ENCODE measurements at regions not wholly inside any gene's neighbourhood (a gene's known extent, or its start where the extent isn't known, plus 50 kb on each side); places are given as distances from the start of the nearest gene placed in this dataset.
"Not testable (repeated sequence)": the region's sequence is repeated elsewhere in the genome, so short reads cannot be mapped to it uniquely, and the experiment has no call there.

DNA sequence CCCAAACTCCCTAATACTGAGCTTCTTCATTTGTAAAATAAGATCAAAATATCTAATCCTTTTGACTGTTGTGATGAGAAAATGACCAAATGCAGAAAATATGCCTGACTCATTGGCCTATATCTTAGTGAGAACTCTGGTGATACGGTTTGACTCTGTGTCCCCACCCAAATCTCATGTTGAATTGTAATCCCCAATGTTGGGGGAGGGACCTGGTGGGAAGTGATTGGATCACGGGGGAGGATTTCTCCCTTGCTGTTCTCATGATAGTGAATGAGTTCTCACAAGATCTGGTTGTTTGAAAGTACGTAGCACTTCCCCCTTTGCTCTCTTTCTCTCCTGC is 131.4 kb downstream of the ASB7 start:
- 45 to 61% methylated on average over 3 of the region's 3 CpGs for WGBS, 2 donors
- H3K27ac ChIP-seq (ENCODE audit: low read depth in 2 of 2, low read length in 1 of 2); H3K4me3 ChIP-seq (ENCODE audit: low read depth in 1 of 2, low read length in 2 of 2); H3K9me3 ChIP-seq (ENCODE audit: control insufficient read depth in 2 of 2, insufficient read depth in 1 of 2, low read depth in 1 of 2, low read length in 1 of 2); H3K36me3 ChIP-seq (ENCODE audit: control insufficient read depth in 2 of 2, insufficient read depth in 2 of 2, low read length in 1 of 2); H3K27me3 ChIP-seq (ENCODE audit: control insufficient read depth in 1 of 2, insufficient read depth in 2 of 2, low read length in 2 of 2); H3K4me1 ChIP-seq (ENCODE audit: control insufficient read depth in 2 of 2, insufficient read depth in 2 of 2, low read length in 1 of 2): not testable (repeated sequence)

DNA sequence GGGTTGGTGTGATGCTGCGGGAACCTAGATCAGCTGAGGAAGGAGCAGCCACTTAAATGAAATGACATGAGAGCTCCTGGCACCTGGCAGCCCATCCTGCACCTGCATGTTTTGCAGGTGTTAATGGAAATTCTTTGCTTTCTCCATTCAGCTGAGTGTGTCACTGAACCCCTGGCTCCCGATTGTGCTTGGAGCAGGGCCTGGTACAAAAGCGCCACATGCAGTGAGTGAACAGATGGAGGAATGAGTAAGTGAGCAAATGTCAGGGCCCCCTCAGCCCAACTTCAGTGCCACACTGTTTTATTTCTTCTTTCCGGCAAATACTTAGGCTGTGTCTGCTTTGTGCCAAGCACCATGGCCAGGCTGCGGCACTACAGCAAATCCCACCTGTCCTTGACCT is 132.2 kb downstream of the ASB7 start:
- Histone ChIP-seq H3K9me3 (ENCODE audit: control insufficient read depth in 2 of 2, insufficient read depth in 1 of 2, low read depth in 1 of 2, low read length in 1 of 2) (no peaks in the 10 kb centered on the region), H3K4me1 (ENCODE audit: control insufficient read depth in 2 of 2, insufficient read depth in 2 of 2, low read length in 1 of 2) (peaks cover 2% of the 10 kb centered on the region in 2 donors)
- 92% methylated on average over 5 of the region's 5 CpGs for WGBS, 2 donors

DNA sequence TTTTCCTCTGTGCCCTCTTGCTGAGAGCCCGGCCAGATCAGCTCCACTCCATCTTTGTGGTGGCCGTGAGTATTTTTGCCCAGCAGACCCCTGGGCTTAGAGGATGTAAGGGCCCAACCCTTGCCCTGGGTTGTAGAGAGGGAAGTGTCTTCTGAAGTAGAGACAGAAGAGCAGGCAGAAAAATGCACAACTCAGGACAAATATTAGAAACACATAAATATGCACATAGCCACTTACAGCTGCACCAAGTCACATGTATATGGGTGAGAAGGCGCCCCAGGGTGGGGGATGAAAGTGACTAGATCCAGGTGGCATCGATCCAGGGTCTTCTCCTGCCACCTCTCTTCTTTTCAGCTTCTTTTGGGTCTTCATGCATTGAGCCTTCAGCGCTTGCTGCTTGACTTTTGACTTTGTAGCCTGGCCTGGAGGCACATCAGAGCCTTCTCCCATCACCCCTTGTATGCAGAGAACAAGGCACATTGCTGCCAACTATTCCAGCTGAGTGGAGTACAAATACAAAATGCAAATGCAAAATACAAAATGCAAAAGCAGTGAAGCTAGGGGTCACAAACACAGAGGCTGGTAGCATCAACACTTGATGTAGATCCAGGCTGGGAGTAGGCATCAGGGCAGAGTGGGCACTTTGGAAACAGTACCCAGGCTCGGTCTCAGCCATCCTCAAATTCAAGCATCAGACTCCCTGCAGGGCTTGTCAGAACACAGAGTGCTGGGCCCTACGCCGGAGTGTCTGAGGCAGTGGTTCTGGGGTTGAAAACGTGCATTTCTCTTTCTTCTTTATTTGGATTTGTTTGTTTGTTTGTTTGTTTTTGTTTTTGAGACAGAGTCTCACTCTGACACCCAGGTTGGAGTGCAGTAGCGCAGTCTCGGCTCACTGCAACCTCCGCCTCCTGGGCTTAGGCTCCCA is 133.0 kb downstream of the ASB7 start:
- H3K9me3 ChIP-seq (ENCODE audit: control insufficient read depth in 2 of 2, insufficient read depth in 1 of 2, low read depth in 1 of 2, low read length in 1 of 2): no peaks in the 10 kb centered on the region
- H3K36me3 ChIP-seq (ENCODE audit: control insufficient read depth in 2 of 2, insufficient read depth in 2 of 2, low read length in 1 of 2): no peaks in the 10 kb centered on the region
- peaks cover 2% of the 10 kb centered on the region in 2 donors for H3K4me1 ChIP-seq (ENCODE audit: control insufficient read depth in 2 of 2, insufficient read depth in 2 of 2, low read length in 1 of 2)
- no peaks in the 10 kb centered on the region for H3K27me3 ChIP-seq (ENCODE audit: control insufficient read depth in 1 of 2, insufficient read depth in 2 of 2, low read length in 2 of 2)
- 90% methylated on average over 12 of the region's 12 CpGs for WGBS, 2 donors
- no peak overlapping the region for H3K27ac ChIP-seq (ENCODE audit: low read depth in 2 of 2, low read length in 1 of 2)
- H3K4me3 ChIP-seq (ENCODE audit: low read depth in 1 of 2, low read length in 2 of 2): no peak overlapping the region

More for the DNA sequence above, 132.2 kb downstream of the ASB7 start:
- no peak overlapping the region for H3K4me3 ChIP-seq (ENCODE audit: low read depth in 1 of 2, low read length in 2 of 2)
- no peaks in the 10 kb centered on the region for H3K36me3 ChIP-seq (ENCODE audit: control insufficient read depth in 2 of 2, insufficient read depth in 2 of 2, low read length in 1 of 2)
- no peaks in the 10 kb centered on the region for H3K27me3 ChIP-seq (ENCODE audit: control insufficient read depth in 1 of 2, insufficient read depth in 2 of 2, low read length in 2 of 2)
- no peak overlapping the region for H3K27ac ChIP-seq (ENCODE audit: low read depth in 2 of 2, low read length in 1 of 2)

DNA sequence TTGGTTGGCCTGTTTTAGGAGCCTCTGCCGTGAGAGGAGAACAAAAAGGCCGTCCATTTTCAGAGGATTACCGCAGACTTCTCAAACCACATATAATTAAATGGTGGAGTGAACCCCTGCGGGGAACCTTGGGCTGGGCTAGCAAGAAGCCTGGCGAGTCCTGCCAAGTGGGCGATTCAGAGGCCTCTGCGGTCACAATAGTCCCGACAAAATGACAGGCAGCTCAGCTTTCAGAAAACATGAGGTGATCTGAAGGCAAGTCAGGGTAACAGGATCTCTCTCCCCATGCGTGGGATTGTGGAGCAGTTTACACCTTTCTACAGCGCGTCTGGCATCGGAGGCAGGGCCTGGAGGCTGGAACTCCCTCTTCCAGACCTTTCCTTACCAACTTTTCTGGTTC is 134.8 kb downstream of the ASB7 start:
- no peak overlapping the region for H3K27ac ChIP-seq (ENCODE audit: low read depth in 2 of 2, low read length in 1 of 2)
- WGBS, 2 donors: 94 to 96% methylated on average over 12 of the region's 12 CpGs
- no peaks in the 10 kb centered on the region for H3K27me3 ChIP-seq (ENCODE audit: control insufficient read depth in 1 of 2, insufficient read depth in 2 of 2, low read length in 2 of 2)

DNA sequence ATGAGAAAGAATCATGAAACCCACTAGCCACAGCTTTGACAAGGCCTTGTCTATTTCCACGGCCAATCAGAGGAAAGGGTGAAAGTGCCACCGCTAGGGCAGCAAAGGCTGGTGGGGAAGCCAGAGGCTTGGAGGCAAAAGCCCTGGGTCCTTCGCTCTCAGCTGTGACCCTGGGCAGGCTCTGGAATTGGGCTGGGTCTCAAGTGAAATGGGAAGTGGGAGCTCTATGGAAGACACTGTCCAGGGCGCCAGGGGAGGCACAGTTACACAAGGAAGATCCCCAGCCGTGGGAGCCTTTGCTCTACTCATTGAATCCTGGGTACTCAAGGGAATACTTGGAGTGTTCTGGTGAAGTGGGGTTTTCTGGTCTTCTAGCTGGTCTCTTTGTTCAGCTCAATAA is 136.2 kb downstream of the ASB7 start:
- 74 to 79% methylated on average over 5 of the region's 5 CpGs for WGBS, 2 donors
- H3K27ac ChIP-seq (ENCODE audit: low read depth in 2 of 2, low read length in 1 of 2): no peak overlapping the region
- no peaks in the 10 kb centered on the region for H3K9me3 ChIP-seq (ENCODE audit: control insufficient read depth in 2 of 2, insufficient read depth in 1 of 2, low read depth in 1 of 2, low read length in 1 of 2)
- no peaks in the 10 kb centered on the region for H3K36me3 ChIP-seq (ENCODE audit: control insufficient read depth in 2 of 2, insufficient read depth in 2 of 2, low read length in 1 of 2)
- no peak overlapping the region for H3K4me3 ChIP-seq (ENCODE audit: low read depth in 1 of 2, low read length in 2 of 2)
- H3K27me3 ChIP-seq (ENCODE audit: control insufficient read depth in 1 of 2, insufficient read depth in 2 of 2, low read length in 2 of 2): no peaks in the 10 kb centered on the region
- H3K4me1 ChIP-seq (ENCODE audit: control insufficient read depth in 2 of 2, insufficient read depth in 2 of 2, low read length in 1 of 2): no peaks in the 10 kb centered on the region

More for the DNA sequence above, 134.8 kb downstream of the ASB7 start:
- no peak overlapping the region for H3K4me3 ChIP-seq (ENCODE audit: low read depth in 1 of 2, low read length in 2 of 2)
- H3K9me3 ChIP-seq (ENCODE audit: control insufficient read depth in 2 of 2, insufficient read depth in 1 of 2, low read depth in 1 of 2, low read length in 1 of 2): no peaks in the 10 kb centered on the region
- H3K36me3 ChIP-seq (ENCODE audit: control insufficient read depth in 2 of 2, insufficient read depth in 2 of 2, low read length in 1 of 2): no peaks in the 10 kb centered on the region
- no peaks in the 10 kb centered on the region for H3K4me1 ChIP-seq (ENCODE audit: control insufficient read depth in 2 of 2, insufficient read depth in 2 of 2, low read length in 1 of 2)

DNA sequence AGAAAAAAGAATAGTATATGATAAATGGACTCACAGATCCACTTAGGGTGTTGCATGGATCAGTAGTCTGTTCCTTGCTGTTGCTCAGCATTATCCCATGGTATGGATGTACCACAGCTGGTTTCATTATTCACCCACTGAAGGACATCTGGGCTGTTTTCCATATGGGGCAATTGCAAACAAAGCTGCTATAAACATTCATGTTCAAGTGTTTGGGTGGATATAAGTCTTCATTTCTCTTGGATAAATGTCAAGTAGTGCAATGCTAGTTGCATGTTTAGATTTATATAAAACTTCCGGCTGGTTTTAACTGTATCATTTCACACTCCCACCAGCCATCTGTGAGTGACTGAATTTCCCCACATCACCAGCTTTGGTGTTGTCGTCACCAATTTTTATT is 137.7 kb downstream of the ASB7 start:
- Histone ChIP-seq H3K4me1 (ENCODE audit: control insufficient read depth in 2 of 2, insufficient read depth in 2 of 2, low read length in 1 of 2) (no peaks in the 10 kb centered on the region), H3K9me3 (ENCODE audit: control insufficient read depth in 2 of 2, insufficient read depth in 1 of 2, low read depth in 1 of 2, low read length in 1 of 2) (no peaks in the 10 kb centered on the region), H3K27ac (ENCODE audit: low read depth in 2 of 2, low read length in 1 of 2) (no peak overlapping the region), H3K4me3 (ENCODE audit: low read depth in 1 of 2, low read length in 2 of 2) (no peak overlapping the region), H3K27me3 (ENCODE audit: control insufficient read depth in 1 of 2, insufficient read depth in 2 of 2, low read length in 2 of 2) (no peaks in the 10 kb centered on the region), H3K36me3 (ENCODE audit: control insufficient read depth in 2 of 2, insufficient read depth in 2 of 2, low read length in 1 of 2) (no peaks in the 10 kb centered on the region)
- 60 to 70% methylated on average over 2 of the region's 2 CpGs for WGBS, 2 donors

DNA sequence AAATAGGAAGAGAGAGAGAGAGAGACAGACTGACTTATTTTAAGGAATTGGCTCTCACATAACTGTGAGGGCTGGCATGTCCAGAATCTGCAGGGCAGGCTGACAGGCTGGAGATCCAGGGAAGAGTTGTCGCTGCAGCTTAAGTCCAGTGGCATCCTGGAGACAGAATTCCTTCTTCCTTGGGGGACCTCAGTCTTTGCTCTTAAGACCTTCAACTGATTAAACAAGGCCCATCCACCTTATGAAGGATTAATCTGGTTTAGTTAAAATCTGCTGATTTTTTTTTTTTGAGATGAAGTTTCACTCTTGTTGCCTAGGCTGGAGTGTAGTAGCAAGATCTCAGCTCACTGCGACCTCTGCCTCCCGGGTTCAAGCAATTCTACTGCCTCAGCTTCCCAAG is 128.0 kb upstream of the ALDH1A3 start:
- no peaks in the 10 kb centered on the region for H3K36me3 ChIP-seq (ENCODE audit: control insufficient read depth in 2 of 2, insufficient read depth in 2 of 2, low read length in 1 of 2)
- H3K4me3 ChIP-seq (ENCODE audit: low read depth in 1 of 2, low read length in 2 of 2): no peak overlapping the region
- H3K27me3 ChIP-seq (ENCODE audit: control insufficient read depth in 1 of 2, insufficient read depth in 2 of 2, low read length in 2 of 2): no peaks in the 10 kb centered on the region
- no peaks in the 10 kb centered on the region for H3K4me1 ChIP-seq (ENCODE audit: control insufficient read depth in 2 of 2, insufficient read depth in 2 of 2, low read length in 1 of 2)
- no peak overlapping the region for H3K27ac ChIP-seq (ENCODE audit: low read depth in 2 of 2, low read length in 1 of 2)
- no peaks in the 10 kb centered on the region for H3K9me3 ChIP-seq (ENCODE audit: control insufficient read depth in 2 of 2, insufficient read depth in 1 of 2, low read depth in 1 of 2, low read length in 1 of 2)
- 94 to 95% methylated on average over 3 of the region's 3 CpGs for WGBS, 2 donors

DNA sequence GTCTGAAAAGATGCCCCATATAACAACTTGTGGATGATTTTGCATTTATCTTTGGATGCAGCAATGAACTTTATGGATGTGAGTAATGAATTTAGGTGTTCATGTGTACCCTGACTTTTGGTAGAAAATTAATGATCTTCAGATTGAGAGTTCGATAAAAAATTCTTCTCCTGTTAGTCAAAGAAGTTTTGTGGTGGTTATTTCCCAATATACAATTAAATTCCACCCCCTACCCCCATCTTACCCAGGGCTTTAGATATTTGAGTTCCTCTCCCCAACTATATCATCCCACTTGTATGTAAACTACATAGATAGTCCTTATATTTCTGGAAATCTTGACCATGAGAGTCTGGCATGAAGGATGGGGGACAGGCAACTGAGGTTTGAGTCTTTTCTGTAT is 126.1 kb upstream of the ALDH1A3 start:
- WGBS, 2 donors: 85 to 87% methylated on average over 1 of the region's 1 CpG

DNA sequence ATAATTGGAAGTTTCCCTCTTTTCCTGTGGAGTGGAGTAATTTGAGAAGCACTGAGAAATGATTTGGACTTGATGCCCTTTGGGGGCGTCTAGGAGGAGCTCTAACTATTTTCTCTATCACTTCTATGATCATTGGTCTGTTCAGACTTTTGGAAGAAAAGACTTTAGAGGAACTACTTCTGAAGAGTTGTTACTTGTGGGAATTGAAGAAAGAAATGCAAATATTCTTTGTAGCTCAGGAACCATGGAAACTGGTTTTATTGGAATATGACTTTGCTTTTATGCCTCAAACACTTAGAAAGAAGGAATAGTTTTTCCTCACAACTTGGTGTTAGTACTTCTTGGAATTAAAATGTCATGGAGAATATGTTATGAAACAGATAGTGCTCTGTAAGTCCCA is 122.0 kb upstream of the ALDH1A3 start:
- no peaks in the 10 kb centered on the region for H3K36me3 ChIP-seq (ENCODE audit: control insufficient read depth in 2 of 2, insufficient read depth in 2 of 2, low read length in 1 of 2)
- H3K27me3 ChIP-seq (ENCODE audit: control insufficient read depth in 1 of 2, insufficient read depth in 2 of 2, low read length in 2 of 2): no peaks in the 10 kb centered on the region
- WGBS, 2 donors: 47 to 60% methylated on average over 1 of the region's 1 CpG

More for the DNA sequence above, 126.1 kb upstream of the ALDH1A3 start:
- Histone ChIP-seq H3K36me3 (ENCODE audit: control insufficient read depth in 2 of 2, insufficient read depth in 2 of 2, low read length in 1 of 2) (no peaks in the 10 kb centered on the region), H3K27ac (ENCODE audit: low read depth in 2 of 2, low read length in 1 of 2) (no peak overlapping the region), H3K9me3 (ENCODE audit: control insufficient read depth in 2 of 2, insufficient read depth in 1 of 2, low read depth in 1 of 2, low read length in 1 of 2) (no peaks in the 10 kb centered on the region), H3K4me1 (ENCODE audit: control insufficient read depth in 2 of 2, insufficient read depth in 2 of 2, low read length in 1 of 2) (no peaks in the 10 kb centered on the region), H3K27me3 (ENCODE audit: control insufficient read depth in 1 of 2, insufficient read depth in 2 of 2, low read length in 2 of 2) (no peaks in the 10 kb centered on the region), H3K4me3 (ENCODE audit: low read depth in 1 of 2, low read length in 2 of 2) (no peak overlapping the region)

DNA sequence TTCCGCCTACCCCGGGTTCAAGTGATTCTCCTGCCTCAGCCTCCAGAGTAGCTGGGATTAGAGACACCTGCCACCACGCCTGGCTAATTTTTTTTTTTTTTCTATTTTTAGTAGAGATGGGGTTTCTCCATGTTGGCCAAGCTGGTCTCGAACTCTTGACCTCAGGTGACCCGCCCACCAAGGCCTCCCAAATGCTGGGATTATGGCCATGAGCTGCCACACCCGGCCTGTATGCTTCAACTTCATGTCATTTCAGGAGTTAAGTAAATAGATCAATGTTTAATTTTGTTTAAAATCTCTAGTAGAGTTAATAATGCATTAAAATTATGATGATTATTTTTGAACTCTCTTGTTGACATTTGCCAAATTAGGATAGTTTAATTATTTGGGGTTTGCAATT is 121.1 kb upstream of the ALDH1A3 start:
- no peaks in the 10 kb centered on the region for H3K9me3 ChIP-seq (ENCODE audit: control insufficient read depth in 2 of 2, insufficient read depth in 1 of 2, low read depth in 1 of 2, low read length in 1 of 2)
- no peak overlapping the region for H3K4me3 ChIP-seq (ENCODE audit: low read depth in 1 of 2, low read length in 2 of 2)
- 70 to 72% methylated on average over 6 of the region's 6 CpGs for WGBS, 2 donors
- H3K36me3 ChIP-seq (ENCODE audit: control insufficient read depth in 2 of 2, insufficient read depth in 2 of 2, low read length in 1 of 2): no peaks in the 10 kb centered on the region
- H3K27me3 ChIP-seq (ENCODE audit: control insufficient read depth in 1 of 2, insufficient read depth in 2 of 2, low read length in 2 of 2): no peaks in the 10 kb centered on the region
- no peak overlapping the region for H3K27ac ChIP-seq (ENCODE audit: low read depth in 2 of 2, low read length in 1 of 2)
- no peaks in the 10 kb centered on the region for H3K4me1 ChIP-seq (ENCODE audit: control insufficient read depth in 2 of 2, insufficient read depth in 2 of 2, low read length in 1 of 2)

More for the DNA sequence above, 122.0 kb upstream of the ALDH1A3 start:
- no peaks in the 10 kb centered on the region for H3K4me1 ChIP-seq (ENCODE audit: control insufficient read depth in 2 of 2, insufficient read depth in 2 of 2, low read length in 1 of 2)
- no peak overlapping the region for H3K4me3 ChIP-seq (ENCODE audit: low read depth in 1 of 2, low read length in 2 of 2)
- H3K27ac ChIP-seq (ENCODE audit: low read depth in 2 of 2, low read length in 1 of 2): no peak overlapping the region
- no peaks in the 10 kb centered on the region for H3K9me3 ChIP-seq (ENCODE audit: control insufficient read depth in 2 of 2, insufficient read depth in 1 of 2, low read depth in 1 of 2, low read length in 1 of 2)

All from esophagus (tissue), 2 donors.